Loucy (cell line): ENCODE measurements at regions not wholly inside any gene's neighbourhood (a gene's known extent, or its start where the extent isn't known, plus 50 kb on each side); places are given as distances from the start of the nearest gene placed in this dataset.

Source experiments
- EZH2phosphoT487 ChIP-seq: fragments of 200-600 bp; IDR thresholded peaks from 2 replicates; pipeline ENCODE4 v1.6.1; 2018; ENCODE audit warnings: antibody characterized with exemption, mild to moderate bottlenecking, moderate library complexity, borderline replicate concordance
- TF ChIP-seq, protein P1 (sequence below): fragments of 200-600 bp; sonication (generic); conservative IDR thresholded peaks from 2 replicates; pipeline ENCODE4 v1.5.1; 2014; ENCODE audit warnings: mild to moderate bottlenecking, antibody characterized with exemption, low read length

DNA sequence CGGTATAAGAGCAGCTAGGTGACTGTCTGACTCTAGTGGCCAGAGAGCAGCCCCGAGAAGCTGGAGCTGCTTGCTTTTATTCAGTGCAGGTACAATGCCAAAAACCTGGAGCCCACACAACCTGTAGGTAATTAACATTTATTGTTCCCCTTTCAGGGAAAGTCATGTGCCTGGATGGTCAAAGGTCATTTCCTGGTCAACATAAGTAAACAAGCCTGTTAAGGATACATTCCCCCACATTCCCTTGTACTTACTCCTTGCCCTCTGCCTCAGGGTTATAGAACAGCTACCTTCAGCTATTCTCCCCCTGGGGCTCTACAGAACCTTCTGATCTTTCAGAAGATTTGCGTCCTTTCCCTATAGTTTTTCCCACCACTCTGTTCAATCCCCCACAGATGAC, 253.4 kb downstream of the TMA16 start:
- TF ChIP-seq, protein P1, sequence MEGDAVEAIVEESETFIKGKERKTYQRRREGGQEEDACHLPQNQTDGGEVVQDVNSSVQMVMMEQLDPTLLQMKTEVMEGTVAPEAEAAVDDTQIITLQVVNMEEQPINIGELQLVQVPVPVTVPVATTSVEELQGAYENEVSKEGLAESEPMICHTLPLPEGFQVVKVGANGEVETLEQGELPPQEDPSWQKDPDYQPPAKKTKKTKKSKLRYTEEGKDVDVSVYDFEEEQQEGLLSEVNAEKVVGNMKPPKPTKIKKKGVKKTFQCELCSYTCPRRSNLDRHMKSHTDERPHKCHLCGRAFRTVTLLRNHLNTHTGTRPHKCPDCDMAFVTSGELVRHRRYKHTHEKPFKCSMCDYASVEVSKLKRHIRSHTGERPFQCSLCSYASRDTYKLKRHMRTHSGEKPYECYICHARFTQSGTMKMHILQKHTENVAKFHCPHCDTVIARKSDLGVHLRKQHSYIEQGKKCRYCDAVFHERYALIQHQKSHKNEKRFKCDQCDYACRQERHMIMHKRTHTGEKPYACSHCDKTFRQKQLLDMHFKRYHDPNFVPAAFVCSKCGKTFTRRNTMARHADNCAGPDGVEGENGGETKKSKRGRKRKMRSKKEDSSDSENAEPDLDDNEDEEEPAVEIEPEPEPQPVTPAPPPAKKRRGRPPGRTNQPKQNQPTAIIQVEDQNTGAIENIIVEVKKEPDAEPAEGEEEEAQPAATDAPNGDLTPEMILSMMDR: no peak
- TF ChIP-seq EZH2phosphoT487: no peak
